Stomach (tissue), 8 donors: ENCODE measurements at regions not wholly inside any gene's neighbourhood (a gene's known extent, or its start where the extent isn't known, plus 50 kb on each side); places are given as distances from the start of the nearest gene placed in this dataset.
A peak's percentile ranks its signal among the peaks of the same experiment; 100 is the strongest.

Source experiments
- DNase-seq, 2 donors: peaks; one replicate each; pipeline versions ENCODE4 v3.0.0 to v3.0.0-alpha.2; 2013 to 2019
- H3K27ac ChIP-seq, 5 donors: fragments of 200-600 bp in 4 of 5; sonication (generic) in 4 of 5; one replicate each; pipeline ENCODE4 v1.5.1; 2013 to 2019; ENCODE audit warnings: mild to moderate bottlenecking in 1 of 5, moderate library complexity in 1 of 5
- H3K27me3 ChIP-seq, 3 donors: fragments of 200-600 bp; sonication (generic); one replicate each; pipeline ENCODE4 v1.5.1; 2017 to 2019; ENCODE audit warnings: mixed run types in 1 of 3
- H3K36me3 ChIP-seq, 4 donors: fragments of 200-600 bp; sonication (generic); 1 replicate in 3 of 4; 2 replicates in 1 of 4; pipeline ENCODE4 v1.5.1; 2016 to 2019
- H3K4me1 ChIP-seq, 4 donors: fragments of 200-600 bp; sonication (generic); one replicate each; pipeline ENCODE4 v1.5.1; 2016 to 2019
- H3K4me3 ChIP-seq, 4 donors: fragments of 200-600 bp; sonication (generic) in 3 of 4; one replicate each; pipeline ENCODE4 v1.5.1; 2016 to 2019; ENCODE audit warnings: mild to moderate bottlenecking in 1 of 4
- H3K9me3 ChIP-seq, 4 donors: fragments of 200-600 bp; sonication (generic); one replicate each; pipeline ENCODE4 v1.5.1; 2016 to 2019
- EP300 ChIP-seq: sonication (generic); formaldehyde crosslinking; IDR thresholded peaks from one replicate; pipeline ENCODE4 v1.6.1; 2017; ENCODE audit warnings: antibody characterized with exemption
- POLR2A ChIP-seq, 4 donors: fragments of 450-650 bp; IDR thresholded peaks; one replicate each; pipeline ENCODE4 v1.6.1; 2016; ENCODE audit warnings: antibody characterized with exemption in 4 of 4, control low read depth in 2 of 4, mild to moderate bottlenecking in 1 of 4, moderate library complexity in 1 of 4
- POLR2AphosphoS5 ChIP-seq, 3 donors: sonication (generic); formaldehyde crosslinking; IDR thresholded peaks; one replicate each; pipeline ENCODE4 v1.6.1; 2016; ENCODE audit warnings: antibody characterized with exemption in 3 of 3
- WGBS, 5 donors: extraction: QIAGEN DNeasy Blood & Tissue Kit in 3 of 5; methylation state at CpG; one replicate each; pipeline versions ENCODE4 v1.1.5 to v1.1.7; 2013 to 2018; 5-methylcytosine and 5-hydroxymethylcytosine counted together
- intact Hi-C: fragments of 100-400 bp; cut with DNase I; formaldehyde crosslinking; loops from one replicate; pipeline ENCODE4 v1.15.1; 2023; ENCODE audit warnings: low total_unique reads
- TF ChIP-seq, protein P1 (sequence below), 7 experiments: fragments of 450-650 bp in 4 of 7; fragments of 200-600 bp in 3 of 7; sonication (generic) in 3 of 7; IDR thresholded peaks; one replicate each; pipeline ENCODE4 v1.5.1; 2016 to 2019; ENCODE audit warnings: antibody characterized with exemption in 7 of 7, control low read depth in 2 of 7, mild to moderate bottlenecking in 1 of 7
- donor health status: healthy with polysubstance abuse.
- donor health status: Bipolar disorder and iron deficiency.
- donor health status: healthy.

GRCh38 chr15:94793641-94794040 lies 562.3 kb downstream of the MCTP2 start:
- DNase-seq, result peak in 1 of 2 donors; percentile 6
- intact Hi-C loops, result no loop called here
- peak overlapping the region in 1 of 5 donors; percentile 2 for H3K27ac ChIP-seq
- H3K9me3 ChIP-seq, result peaks cover 0 to 11% (median 5%) of the 10 kb centered on the region in 4 donors
- no peak overlapping the region for H3K4me3 ChIP-seq
- H3K4me1 ChIP-seq, result peaks cover 0 to 20% (median 12%) of the 10 kb centered on the region in 4 donors
- H3K36me3 ChIP-seq, result no peaks in the 10 kb centered on the region
- H3K27me3 ChIP-seq, result no peaks in the 10 kb centered on the region
- TF ChIP-seq POLR2AphosphoS5 (IDR thresholded peaks at IDR 0.05) (no peak), EP300 (no peak), POLR2A (IDR thresholded peaks at IDR 0.05) (no peak)
- TF ChIP-seq, protein P1, sequence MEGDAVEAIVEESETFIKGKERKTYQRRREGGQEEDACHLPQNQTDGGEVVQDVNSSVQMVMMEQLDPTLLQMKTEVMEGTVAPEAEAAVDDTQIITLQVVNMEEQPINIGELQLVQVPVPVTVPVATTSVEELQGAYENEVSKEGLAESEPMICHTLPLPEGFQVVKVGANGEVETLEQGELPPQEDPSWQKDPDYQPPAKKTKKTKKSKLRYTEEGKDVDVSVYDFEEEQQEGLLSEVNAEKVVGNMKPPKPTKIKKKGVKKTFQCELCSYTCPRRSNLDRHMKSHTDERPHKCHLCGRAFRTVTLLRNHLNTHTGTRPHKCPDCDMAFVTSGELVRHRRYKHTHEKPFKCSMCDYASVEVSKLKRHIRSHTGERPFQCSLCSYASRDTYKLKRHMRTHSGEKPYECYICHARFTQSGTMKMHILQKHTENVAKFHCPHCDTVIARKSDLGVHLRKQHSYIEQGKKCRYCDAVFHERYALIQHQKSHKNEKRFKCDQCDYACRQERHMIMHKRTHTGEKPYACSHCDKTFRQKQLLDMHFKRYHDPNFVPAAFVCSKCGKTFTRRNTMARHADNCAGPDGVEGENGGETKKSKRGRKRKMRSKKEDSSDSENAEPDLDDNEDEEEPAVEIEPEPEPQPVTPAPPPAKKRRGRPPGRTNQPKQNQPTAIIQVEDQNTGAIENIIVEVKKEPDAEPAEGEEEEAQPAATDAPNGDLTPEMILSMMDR (IDR thresholded peaks at IDR 0.05), result no peak
- WGBS, 5 donors, result 37 to 49% (median 46%) methylated on average over 7 of the region's 7 CpGs

GRCh38 chr15:94804613-94805012 lies 573.3 kb downstream of the MCTP2 start:
- Histone ChIP-seq H3K4me3 (no peak overlapping the region), H3K27me3 (no peaks in the 10 kb centered on the region), H3K4me1 (no peaks in the 10 kb centered on the region), H3K9me3 (peaks cover 0 to 10% (median 5%) of the 10 kb centered on the region in 4 donors), H3K27ac (no peak overlapping the region), H3K36me3 (no peaks in the 10 kb centered on the region)
- DNase-seq, result no peak
- WGBS, 5 donors, result 45 to 66% (median 58%) methylated on average over 2 of the region's 2 CpGs
- TF ChIP-seq POLR2AphosphoS5 (IDR thresholded peaks at IDR 0.05) (no peak), EP300 (no peak), POLR2A (IDR thresholded peaks at IDR 0.05) (no peak)
- TF ChIP-seq, protein P1 (IDR thresholded peaks at IDR 0.05), result no peak
- intact Hi-C loops, result no loop called here

DNA sequence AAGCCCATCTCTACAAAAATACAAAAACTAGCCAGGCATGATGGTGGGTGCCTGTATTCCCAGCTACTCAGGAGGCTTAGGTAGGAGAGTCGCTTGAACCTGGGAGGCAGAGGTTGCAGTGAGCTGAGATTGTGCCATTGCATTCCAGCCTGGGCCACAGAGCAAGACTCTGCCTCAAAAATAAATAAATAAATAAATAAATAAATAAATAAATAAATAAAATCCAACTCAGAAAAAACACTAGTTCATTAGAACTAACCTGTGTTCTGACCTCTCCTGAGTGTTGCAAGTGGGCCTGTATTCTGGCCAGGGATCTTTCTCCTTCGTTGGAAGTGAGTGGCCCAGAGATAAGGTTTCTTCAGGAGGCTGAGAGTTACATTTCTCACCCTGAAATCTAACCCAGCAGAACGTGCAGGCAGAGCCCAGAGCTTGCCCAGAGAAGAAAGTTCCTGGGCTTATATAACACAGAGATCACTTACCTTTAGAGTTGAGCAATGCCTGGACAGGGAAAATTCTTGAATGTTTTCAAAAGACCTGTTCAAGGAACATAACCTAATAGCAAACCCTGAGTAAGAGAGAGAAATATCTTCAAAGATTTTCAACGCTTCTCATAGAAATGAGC lies 583.9 kb downstream of the MCTP2 start:
- 56 to 69% (median 67%) methylated on average over 4 of the region's 4 CpGs for WGBS, 5 donors

GRCh38 chr15:94815914-94816313 lies 584.6 kb downstream of the MCTP2 start:
- Histone ChIP-seq H3K9me3 (no peaks in the 10 kb centered on the region), H3K4me1 (no peaks in the 10 kb centered on the region), H3K4me3 (no peak overlapping the region), H3K27ac (no peak overlapping the region), H3K27me3 (no peaks in the 10 kb centered on the region), H3K36me3 (no peaks in the 10 kb centered on the region)
- 84 to 89% (median 87%) methylated on average over 5 of the region's 5 CpGs for WGBS, 5 donors
- TF ChIP-seq, protein P1 (IDR thresholded peaks at IDR 0.05), result no peak
- no peak for TF ChIP-seq EP300
- no peak for TF ChIP-seq POLR2AphosphoS5 (IDR thresholded peaks at IDR 0.05)
- TF ChIP-seq POLR2A (IDR thresholded peaks at IDR 0.05), result no peak
- intact Hi-C loops, result no loop called here
- no peak for DNase-seq

More for the DNA sequence above, 583.9 kb downstream of the MCTP2 start:
- intact Hi-C loops, result no loop called here
- H3K27ac ChIP-seq, result no peak overlapping the region
- H3K36me3 ChIP-seq, result no peaks in the 10 kb centered on the region
- no peaks in the 10 kb centered on the region for H3K27me3 ChIP-seq
- H3K4me3 ChIP-seq, result no peak overlapping the region
- H3K9me3 ChIP-seq, result no peaks in the 10 kb centered on the region
- no peak for TF ChIP-seq POLR2A (IDR thresholded peaks at IDR 0.05)
- no peak for TF ChIP-seq EP300
- TF ChIP-seq, protein P1 (IDR thresholded peaks at IDR 0.05), result no peak
- TF ChIP-seq POLR2AphosphoS5 (IDR thresholded peaks at IDR 0.05), result no peak
- H3K4me1 ChIP-seq, result no peaks in the 10 kb centered on the region
- DNase-seq, result no peak
